Adrenal gland (tissue), 5 donors: ENCODE measurements at regions not wholly inside any gene's neighbourhood (a gene's known extent, or its start where the extent isn't known, plus 50 kb on each side); places are given as distances from the start of the nearest gene placed in this dataset.

Experiments
- POLR2A ChIP-seq, 2 donors: fragments of 450-650 bp; IDR thresholded peaks; one replicate each; pipeline ENCODE4 v1.6.1; 2017; ENCODE audit warnings: antibody characterized with exemption in 2 of 2, mild to moderate bottlenecking in 2 of 2, moderate library complexity in 1 of 2
- TF ChIP-seq, protein P1 (sequence below), 6 experiments: fragments of 450-650 bp in 4 of 6; fragments of 200-600 bp in 2 of 6; sonication (generic) in 1 of 6; IDR thresholded peaks; 1 replicate in 5 of 6; 2 replicates in 1 of 6; pipeline versions ENCODE4 v1.5.1 to v1.8.0; 2016 to 2021; ENCODE audit warnings: antibody characterized with exemption in 6 of 6, mild to moderate bottlenecking in 2 of 6, moderate library complexity in 1 of 6
- donor health status: DM: no; HTN: no; CAD: no.

DNA sequence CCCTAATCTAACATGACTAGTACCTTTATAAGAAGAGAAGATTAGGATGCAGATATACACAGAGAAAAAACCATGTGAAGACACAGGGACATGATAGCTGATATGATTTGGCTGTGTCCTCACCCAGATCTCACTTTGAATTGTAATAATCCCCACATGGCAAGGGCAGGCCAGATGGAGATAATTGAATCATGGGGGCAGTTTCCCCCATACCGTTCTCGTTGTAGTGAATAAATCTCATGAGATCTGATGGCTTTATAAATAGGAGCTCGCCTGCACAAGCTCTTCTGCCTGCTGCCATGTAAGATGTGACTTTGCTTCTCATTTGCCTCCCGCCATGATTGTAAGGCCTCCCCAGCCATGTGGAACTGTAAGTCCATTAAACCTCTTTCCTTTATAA, 364.3 kb downstream of the FBXW7 start:
- TF ChIP-seq, protein P1, sequence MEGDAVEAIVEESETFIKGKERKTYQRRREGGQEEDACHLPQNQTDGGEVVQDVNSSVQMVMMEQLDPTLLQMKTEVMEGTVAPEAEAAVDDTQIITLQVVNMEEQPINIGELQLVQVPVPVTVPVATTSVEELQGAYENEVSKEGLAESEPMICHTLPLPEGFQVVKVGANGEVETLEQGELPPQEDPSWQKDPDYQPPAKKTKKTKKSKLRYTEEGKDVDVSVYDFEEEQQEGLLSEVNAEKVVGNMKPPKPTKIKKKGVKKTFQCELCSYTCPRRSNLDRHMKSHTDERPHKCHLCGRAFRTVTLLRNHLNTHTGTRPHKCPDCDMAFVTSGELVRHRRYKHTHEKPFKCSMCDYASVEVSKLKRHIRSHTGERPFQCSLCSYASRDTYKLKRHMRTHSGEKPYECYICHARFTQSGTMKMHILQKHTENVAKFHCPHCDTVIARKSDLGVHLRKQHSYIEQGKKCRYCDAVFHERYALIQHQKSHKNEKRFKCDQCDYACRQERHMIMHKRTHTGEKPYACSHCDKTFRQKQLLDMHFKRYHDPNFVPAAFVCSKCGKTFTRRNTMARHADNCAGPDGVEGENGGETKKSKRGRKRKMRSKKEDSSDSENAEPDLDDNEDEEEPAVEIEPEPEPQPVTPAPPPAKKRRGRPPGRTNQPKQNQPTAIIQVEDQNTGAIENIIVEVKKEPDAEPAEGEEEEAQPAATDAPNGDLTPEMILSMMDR (IDR thresholded peaks at IDR 0.05), result no peak
- no peak for TF ChIP-seq POLR2A (IDR thresholded peaks at IDR 0.05)
